Tibial nerve (tissue), 3 donors: ENCODE measurements at regions not wholly inside any gene's neighbourhood (a gene's known extent, or its start where the extent isn't known, plus 50 kb on each side); places are given as distances from the start of the nearest gene placed in this dataset.

ENCODE experiments used
- POLR2A ChIP-seq, 2 donors: fragments of 450-650 bp; IDR thresholded peaks; one replicate each; pipeline ENCODE4 v1.6.1; 2017; ENCODE audit warnings: antibody characterized with exemption in 2 of 2, mild to moderate bottlenecking in 2 of 2, moderate library complexity in 2 of 2
- TF ChIP-seq, protein P1 (sequence below), 5 experiments: fragments of 200-600 bp in 3 of 5; fragments of 450-650 bp in 2 of 5; sonication (generic) in 3 of 5; IDR thresholded peaks; one replicate each; pipeline ENCODE4 v1.5.1; 2016 to 2019; ENCODE audit warnings: antibody characterized with exemption in 5 of 5, mild to moderate bottlenecking in 3 of 5, moderate library complexity in 2 of 5

DNA sequence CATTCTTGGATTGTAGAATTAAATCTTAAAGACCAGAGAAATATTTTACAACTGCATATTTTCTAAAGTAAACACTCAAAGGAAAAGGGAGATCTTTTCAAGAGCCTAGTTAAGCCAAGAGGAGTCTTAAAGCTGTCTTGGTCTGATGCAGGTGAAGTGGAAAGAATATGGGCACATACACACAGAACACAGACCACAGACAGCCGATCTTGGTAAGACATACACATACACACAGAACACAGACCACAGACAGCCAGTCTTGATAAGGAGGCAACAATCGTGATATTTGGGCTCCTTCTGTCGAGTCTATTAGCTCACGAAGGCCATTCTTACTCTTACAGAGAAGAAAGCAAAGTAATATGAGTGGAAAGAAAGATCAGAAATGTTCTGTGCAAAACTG is 1153.9 kb upstream of the TMPRSS15 start:
- TF ChIP-seq, protein P1, sequence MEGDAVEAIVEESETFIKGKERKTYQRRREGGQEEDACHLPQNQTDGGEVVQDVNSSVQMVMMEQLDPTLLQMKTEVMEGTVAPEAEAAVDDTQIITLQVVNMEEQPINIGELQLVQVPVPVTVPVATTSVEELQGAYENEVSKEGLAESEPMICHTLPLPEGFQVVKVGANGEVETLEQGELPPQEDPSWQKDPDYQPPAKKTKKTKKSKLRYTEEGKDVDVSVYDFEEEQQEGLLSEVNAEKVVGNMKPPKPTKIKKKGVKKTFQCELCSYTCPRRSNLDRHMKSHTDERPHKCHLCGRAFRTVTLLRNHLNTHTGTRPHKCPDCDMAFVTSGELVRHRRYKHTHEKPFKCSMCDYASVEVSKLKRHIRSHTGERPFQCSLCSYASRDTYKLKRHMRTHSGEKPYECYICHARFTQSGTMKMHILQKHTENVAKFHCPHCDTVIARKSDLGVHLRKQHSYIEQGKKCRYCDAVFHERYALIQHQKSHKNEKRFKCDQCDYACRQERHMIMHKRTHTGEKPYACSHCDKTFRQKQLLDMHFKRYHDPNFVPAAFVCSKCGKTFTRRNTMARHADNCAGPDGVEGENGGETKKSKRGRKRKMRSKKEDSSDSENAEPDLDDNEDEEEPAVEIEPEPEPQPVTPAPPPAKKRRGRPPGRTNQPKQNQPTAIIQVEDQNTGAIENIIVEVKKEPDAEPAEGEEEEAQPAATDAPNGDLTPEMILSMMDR (IDR thresholded peaks at IDR 0.05), result no peak
- TF ChIP-seq POLR2A (IDR thresholded peaks at IDR 0.05), result no peak
